HEK293 (cell line): ENCODE measurements at regions not wholly inside any gene's neighbourhood (a gene's known extent, or its start where the extent isn't known, plus 50 kb on each side); places are given as distances from the start of the nearest gene placed in this dataset.

Source experiments
- CTCF ChIA-PET: fragments of 350-600 bp; formaldehyde crosslinking; extraction: SDS; loops from one replicate; lab custom pipeline; 2021; ENCODE audit warnings: antibody characterized with exemption; lab: Yijun Ruan, JAX
- POLR2A ChIA-PET: fragments of 300-600 bp; formaldehyde crosslinking; extraction: SDS; loops from one replicate; lab custom pipeline; 2020; ENCODE audit warnings: antibody characterized with exemption, inconsistent platforms; lab: Yijun Ruan, JAX
- H3K27ac ChIP-seq: fragments of 200-500 bp; sonication (Bioruptor generic); 2 replicates; pipeline ENCODE4 v1.5.1; 2014; ENCODE audit warnings: low read depth, low read length, control low read depth, inconsistent platforms; ENCODE audit errors: extremely low read depth
- H3K36me3 ChIP-seq, 2 experiments: fragments of 200-500 bp in 1 of 2; sonication (Bioruptor generic) in 1 of 2; 1 replicate in 1 of 2; 2 replicates in 1 of 2; pipeline ENCODE4 v1.5.1; 2014 to 2017; ENCODE audit warnings: inconsistent platforms in 2 of 2, low read length in 2 of 2; ENCODE audit not compliant: control insufficient read depth in 2 of 2, insufficient read depth in 1 of 2
- H3K4me1 ChIP-seq: fragments of 200-500 bp; sonication (Bioruptor generic); 2 replicates; pipeline ENCODE4 v1.5.1; 2014; ENCODE audit warnings: mild to moderate bottlenecking, low read length, inconsistent platforms; ENCODE audit not compliant: control insufficient read depth, insufficient read depth
- H3K4me3 ChIP-seq: 2 replicates; pipeline ENCODE4 v1.5.1; 2011; ENCODE audit warnings: low read depth, mild to moderate bottlenecking, control low read depth, low read length, moderate library complexity
- H3K9me3 ChIP-seq: fragments of 200-500 bp; sonication (Bioruptor generic); 2 replicates; pipeline ENCODE4 v1.5.1; 2014; ENCODE audit warnings: low read depth, low read length, inconsistent platforms; ENCODE audit not compliant: control insufficient read depth, insufficient read depth
- GLI4 ChIP-seq: fragments of 450-650 bp; formaldehyde crosslinking; IDR thresholded peaks from 2 replicates; pipeline ENCODE4 v1.5.1; 2016; ENCODE audit warnings: missing biosample characterization, missing genetic modification characterization
- KLF10 ChIP-seq: fragments of 450-650 bp; IDR thresholded peaks from 2 replicates; pipeline ENCODE4 v1.5.1; 2018; ENCODE audit warnings: missing biosample characterization, mild to moderate bottlenecking, missing genetic modification characterization
- KLF16 ChIP-seq: fragments of 450-650 bp; formaldehyde crosslinking; IDR thresholded peaks from 2 replicates; pipeline ENCODE4 v1.5.1; 2017; ENCODE audit warnings: missing biosample characterization, missing genetic modification characterization
- KLF9 ChIP-seq: fragments of 450-650 bp; formaldehyde crosslinking; IDR thresholded peaks from 2 replicates; pipeline ENCODE4 v1.5.1; 2016; ENCODE audit warnings: missing biosample characterization, missing genetic modification characterization, low read depth
- MZF1 ChIP-seq: fragments of 450-650 bp; formaldehyde crosslinking; IDR thresholded peaks from 2 replicates; pipeline ENCODE4 v1.5.1; 2017; ENCODE audit warnings: missing biosample characterization, missing genetic modification characterization, borderline replicate concordance
- PRDM1 ChIP-seq: fragments of 450-650 bp; formaldehyde crosslinking; IDR thresholded peaks from 2 replicates; pipeline ENCODE4; 2016; ENCODE audit warnings: missing biosample characterization, missing genetic modification characterization
- RBAK ChIP-seq: fragments of 450-650 bp; formaldehyde crosslinking; IDR thresholded peaks from 2 replicates; pipeline ENCODE4 v1.5.1; 2016; ENCODE audit warnings: missing biosample characterization, missing genetic modification characterization
- REPIN1 ChIP-seq: fragments of 450-650 bp; formaldehyde crosslinking; IDR thresholded peaks from 2 replicates; pipeline ENCODE4 v1.5.1; 2017; ENCODE audit warnings: missing biosample characterization, missing genetic modification characterization, low read depth
- SETDB1 ChIP-seq: IDR thresholded peaks from one replicate; pipeline ENCODE4 v1.6.1; 2017; ENCODE audit warnings: mild to moderate bottlenecking, low read length, moderate library complexity, mixed read lengths; ENCODE audit not compliant: insufficient read length
- ZBTB11 ChIP-seq: fragments of 450-650 bp; formaldehyde crosslinking; conservative IDR thresholded peaks from 2 replicates; pipeline ENCODE4 v1.5.1; 2016; ENCODE audit warnings: low read depth, missing biosample characterization, missing genetic modification characterization
- ZFP41 ChIP-seq: fragments of 450-650 bp; formaldehyde crosslinking; IDR thresholded peaks from 2 replicates; pipeline ENCODE4 v1.5.1; 2016; ENCODE audit warnings: missing biosample characterization, missing genetic modification characterization, borderline replicate concordance
- ZNF10 ChIP-seq: fragments of 450-650 bp; formaldehyde crosslinking; IDR thresholded peaks from 2 replicates; pipeline ENCODE4 v1.5.1; 2017; ENCODE audit warnings: missing biosample characterization, missing genetic modification characterization
- ZNF223 ChIP-seq: fragments of 450-650 bp; formaldehyde crosslinking; IDR thresholded peaks from 2 replicates; pipeline ENCODE4 v1.5.1; 2016; ENCODE audit warnings: missing biosample characterization, missing genetic modification characterization
- ZNF24 ChIP-seq: fragments of 450-650 bp; formaldehyde crosslinking; IDR thresholded peaks from 2 replicates; pipeline ENCODE4 v1.5.1; 2016; ENCODE audit warnings: missing biosample characterization, missing genetic modification characterization
- ZNF26 ChIP-seq: fragments of 450-650 bp; formaldehyde crosslinking; IDR thresholded peaks from 2 replicates; pipeline ENCODE4 v1.5.1; 2016; ENCODE audit warnings: missing biosample characterization, missing genetic modification characterization
- ZNF280C ChIP-seq: fragments of 450-650 bp; formaldehyde crosslinking; IDR thresholded peaks from 2 replicates; pipeline ENCODE4 v1.5.1; 2016; ENCODE audit warnings: missing biosample characterization, missing genetic modification characterization
- ZNF280D ChIP-seq: fragments of 450-650 bp; formaldehyde crosslinking; IDR thresholded peaks from 2 replicates; pipeline ENCODE4 v1.5.1; 2016; ENCODE audit warnings: missing biosample characterization, missing genetic modification characterization
- ZNF292 ChIP-seq: fragments of 450-650 bp; formaldehyde crosslinking; IDR thresholded peaks from 2 replicates; pipeline ENCODE4 v1.5.1; 2016; ENCODE audit warnings: low read depth, missing biosample characterization, missing genetic modification characterization, borderline replicate concordance
- ZNF37A ChIP-seq: fragments of 450-650 bp; IDR thresholded peaks from 2 replicates; pipeline ENCODE4 v1.5.1; 2018; ENCODE audit warnings: missing biosample characterization, missing genetic modification characterization
- ZNF654 ChIP-seq: fragments of 450-650 bp; formaldehyde crosslinking; IDR thresholded peaks from 2 replicates; pipeline ENCODE4 v1.5.1; 2016; ENCODE audit warnings: low read depth, missing biosample characterization, missing genetic modification characterization
- ZNF670 ChIP-seq: fragments of 450-650 bp; formaldehyde crosslinking; IDR thresholded peaks from 2 replicates; pipeline ENCODE4 v1.5.1; 2016; ENCODE audit warnings: missing biosample characterization, missing genetic modification characterization, low read depth
- ZNF768 ChIP-seq: fragments of 450-650 bp; formaldehyde crosslinking; IDR thresholded peaks from 2 replicates; pipeline ENCODE4 v1.5.1; 2018; ENCODE audit warnings: missing biosample characterization, mild to moderate bottlenecking, missing genetic modification characterization
- ZNF785 ChIP-seq: fragments of 450-650 bp; formaldehyde crosslinking; IDR thresholded peaks from 2 replicates; pipeline ENCODE4 v1.5.1; 2016; ENCODE audit warnings: missing biosample characterization, missing genetic modification characterization
- ZSCAN18 ChIP-seq: fragments of 450-650 bp; formaldehyde crosslinking; IDR thresholded peaks from 2 replicates; pipeline ENCODE4 v1.5.1; 2016; ENCODE audit warnings: missing biosample characterization, missing genetic modification characterization
- ZSCAN23 ChIP-seq: fragments of 450-650 bp; formaldehyde crosslinking; IDR thresholded peaks from 2 replicates; pipeline ENCODE4 v1.5.1; 2016; ENCODE audit warnings: missing biosample characterization, missing genetic modification characterization

- TF ChIP-seq ZNF223 (tag by site-specific recombination) (no peak), ZNF768 (no peak), SETDB1 (no peak), ZSCAN23 (tag by site-specific recombination) (no peak), GLI4 (no peak)
Measured at GRCh38 chr6:134663800-134664535, 285.9 kb downstream of the ALDH8A1 start (continued).

GRCh38 chr6:134663356-134663755, 286.5 kb downstream of the ALDH8A1 start:
- ChIA-PET POLR2A (no interaction called here), CTCF (interaction anchor here (0.6 kb wide), 1 partner anchor 497 kb away, joined by 3 read pairs; no protein-coding TSS in a partner anchor)
- H3K27ac ChIP-seq: no peak overlapping the region
- H3K9me3 ChIP-seq: no peaks in the 10 kb centered on the region
- H3K4me1 ChIP-seq: no peaks in the 10 kb centered on the region
- H3K4me3 ChIP-seq: no peak overlapping the region
- H3K36me3 ChIP-seq: no peaks in the 10 kb centered on the region
- TF ChIP-seq ZFP41: no peak
- no peak for TF ChIP-seq ZNF37A (tag by site-specific recombination)
- no peak for TF ChIP-seq ZNF654
- TF ChIP-seq ZNF280C: no peak
- no peak for TF ChIP-seq ZNF785 (tag by site-specific recombination)
- TF ChIP-seq ZSCAN18 (tag by site-specific recombination): no peak
- TF ChIP-seq ZBTB11 (tag by site-specific recombination): no peak
- no peak for TF ChIP-seq REPIN1 (tag by site-specific recombination)
- TF ChIP-seq KLF16 (tag by site-specific recombination): no peak
- TF ChIP-seq MZF1 (tag by site-specific recombination): no peak
- TF ChIP-seq ZNF26: no peak
- TF ChIP-seq KLF10 (tag by site-specific recombination): no peak
- no peak for TF ChIP-seq RBAK (tag by site-specific recombination)
- TF ChIP-seq ZNF292 (tag by site-specific recombination): no peak
- no peak for TF ChIP-seq ZNF10 (tag by site-specific recombination)
- no peak for TF ChIP-seq PRDM1 (tag by site-specific recombination)
- no peak for TF ChIP-seq ZNF280D (tag by site-specific recombination)
- no peak for TF ChIP-seq KLF9
- TF ChIP-seq ZNF24 (tag by site-specific recombination): no peak
- no peak for TF ChIP-seq ZNF670 (tag by site-specific recombination)
